Thyroid gland (tissue), 4 donors: ENCODE measurements at regions not wholly inside any gene's neighbourhood (a gene's known extent, or its start where the extent isn't known, plus 50 kb on each side); places are given as distances from the start of the nearest gene placed in this dataset.

ENCODE experiments used
- CTCF ChIP-seq, 6 experiments: fragments of 200-600 bp in 3 of 6; fragments of 450-650 bp in 3 of 6; sonication (generic) in 3 of 6; IDR thresholded peaks; one replicate each; pipeline ENCODE4 v1.5.1; 2016 to 2019; ENCODE audit warnings: antibody characterized with exemption in 6 of 6, mild to moderate bottlenecking in 2 of 6, inconsistent platforms in 1 of 6, moderate library complexity in 1 of 6
- POLR2A ChIP-seq, 2 donors: fragments of 450-650 bp; IDR thresholded peaks; one replicate each; pipeline ENCODE4 v1.6.1; 2017; ENCODE audit warnings: antibody characterized with exemption in 2 of 2, mild to moderate bottlenecking in 2 of 2, moderate library complexity in 1 of 2

- TF ChIP-seq CTCF (IDR thresholded peaks at IDR 0.05) (no peak), POLR2A (IDR thresholded peaks at IDR 0.05) (no peak)
Measured at GRCh38 chrY:8388512-8388911, 948.8 kb upstream of the TSPY4 start.
